ENCODE measurements at regions not wholly inside any gene's neighbourhood (a gene's known extent, or its start where the extent isn't known, plus 50 kb on each side); places are given as distances from the start of the nearest gene placed in this dataset.

DNA sequence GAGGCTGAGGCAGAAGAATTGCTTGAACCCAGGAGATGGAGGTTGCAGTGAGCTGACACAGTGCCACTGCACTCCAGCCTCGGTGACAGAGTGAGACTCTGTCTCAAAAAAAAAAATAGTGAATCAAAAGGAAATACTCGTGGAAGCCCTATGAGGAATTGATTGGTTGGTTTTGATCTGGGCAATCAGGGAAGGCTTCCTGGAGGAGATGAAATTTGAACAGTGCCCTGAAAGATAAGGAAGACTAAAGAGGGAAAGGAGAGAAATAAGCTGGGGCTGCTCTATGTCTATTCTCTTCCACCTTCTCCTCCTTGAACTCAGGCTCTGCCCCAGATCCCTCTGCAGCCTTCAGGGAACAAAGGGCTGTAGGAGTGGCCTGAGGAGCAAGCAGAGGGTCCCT is 54.1 kb downstream of the IRF2BPL start:
- Histone ChIP-seq H3K9ac (ENCODE audit: low read length) (no peak overlapping the region), H3K4me1 (ENCODE audit: control insufficient read depth, insufficient read depth, low read length) (no peaks in the 10 kb centered on the region), H3K9me3 (ENCODE audit: control insufficient read depth, low read length) (no peaks in the 10 kb centered on the region), H3K27me3 (replicated peaks; ENCODE audit: control insufficient read depth, insufficient read depth, low read length) (no peaks in the 10 kb centered on the region), H3K36me3 (ENCODE audit: control insufficient read depth, insufficient read depth, low read length, severe bottlenecking) (no peaks in the 10 kb centered on the region), H3K4me3 (ENCODE audit: low read length) (no peak overlapping the region)
- DNase-seq (ENCODE audit: low read depth), result no peak

DNA sequence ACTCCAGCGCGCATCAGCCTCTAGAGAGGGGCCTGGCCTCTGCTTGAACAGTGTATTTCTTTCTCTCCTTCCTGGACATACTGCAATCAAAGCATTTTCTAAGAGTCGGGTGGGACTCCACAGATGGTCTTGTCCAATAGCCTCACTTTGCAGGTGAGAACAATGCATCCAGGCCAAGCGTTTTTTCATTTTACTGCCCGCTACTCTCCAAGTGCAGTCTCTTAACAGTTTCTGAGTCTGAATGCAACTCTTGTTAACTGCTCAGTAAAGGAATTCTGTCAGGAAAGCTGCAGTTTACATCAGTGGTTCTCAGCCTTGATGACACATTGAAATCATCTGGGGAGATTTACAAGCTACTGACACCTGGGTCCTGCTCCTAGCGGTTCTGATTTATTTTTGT is 57.0 kb downstream of the IRF2BPL start:
- no peaks in the 10 kb centered on the region for H3K27me3 ChIP-seq (replicated peaks; ENCODE audit: control insufficient read depth, insufficient read depth, low read length)
- DNase-seq (ENCODE audit: low read depth), result no peak
- no peaks in the 10 kb centered on the region for H3K9me3 ChIP-seq (ENCODE audit: control insufficient read depth, low read length)
- H3K4me3 ChIP-seq (ENCODE audit: low read length), result no peak overlapping the region
- H3K4me1 ChIP-seq (ENCODE audit: control insufficient read depth, insufficient read depth, low read length), result no peaks in the 10 kb centered on the region
- H3K36me3 ChIP-seq (ENCODE audit: control insufficient read depth, insufficient read depth, low read length, severe bottlenecking), result no peaks in the 10 kb centered on the region
- no peak overlapping the region for H3K9ac ChIP-seq (ENCODE audit: low read length)

DNA sequence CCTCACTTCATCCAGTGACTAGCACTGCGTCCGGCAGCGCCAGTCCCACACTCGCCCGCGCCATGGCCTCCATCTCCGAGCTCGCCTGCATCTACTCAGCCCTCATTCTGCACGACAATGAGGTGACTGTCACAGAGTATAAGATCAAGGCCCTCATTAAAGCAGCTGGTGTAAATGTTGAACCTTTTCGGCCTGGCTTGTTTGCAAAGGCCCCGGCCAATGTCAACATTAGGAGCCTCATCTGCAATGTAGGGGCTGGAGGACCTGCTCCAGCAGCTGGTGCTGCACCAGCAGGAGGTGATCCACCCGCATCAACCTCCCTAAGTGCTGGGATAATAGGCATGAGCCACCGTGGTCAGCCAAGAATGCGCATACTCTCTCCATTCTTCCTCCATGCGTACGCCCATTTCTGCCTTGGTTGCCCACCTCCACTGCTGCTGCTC is 59.9 kb downstream of the IRF2BPL start:
- Histone ChIP-seq H3K9me3 (ENCODE audit: control insufficient read depth, low read length) (no peaks in the 10 kb centered on the region), H3K36me3 (ENCODE audit: control insufficient read depth, insufficient read depth, low read length, severe bottlenecking) (no peaks in the 10 kb centered on the region), H3K4me1 (ENCODE audit: control insufficient read depth, insufficient read depth, low read length) (no peaks in the 10 kb centered on the region), H3K27me3 (replicated peaks; ENCODE audit: control insufficient read depth, insufficient read depth, low read length) (no peaks in the 10 kb centered on the region), H3K9ac (ENCODE audit: low read length) (no peak overlapping the region), H3K4me3 (ENCODE audit: low read length) (no peak overlapping the region)
- DNase-seq (ENCODE audit: low read depth), result no peak

- Histone ChIP-seq H3K9me3 (ENCODE audit: control insufficient read depth, low read length) (no peaks in the 10 kb centered on the region), H3K4me1 (ENCODE audit: control insufficient read depth, insufficient read depth, low read length) (no peaks in the 10 kb centered on the region), H3K4me3 (ENCODE audit: low read length) (no peak overlapping the region), H3K27me3 (replicated peaks; ENCODE audit: control insufficient read depth, insufficient read depth, low read length) (no peaks in the 10 kb centered on the region), H3K36me3 (ENCODE audit: control insufficient read depth, insufficient read depth, low read length, severe bottlenecking) (no peaks in the 10 kb centered on the region), H3K9ac (ENCODE audit: low read length) (no peak overlapping the region)
- no peak for DNase-seq (ENCODE audit: low read depth)
Measured at GRCh38 chr14:76967788-76968187, 60.7 kb downstream of the IRF2BPL start.

- H3K4me3 ChIP-seq (ENCODE audit: low read length), result no peak overlapping the region
- no peaks in the 10 kb centered on the region for H3K27me3 ChIP-seq (replicated peaks; ENCODE audit: control insufficient read depth, insufficient read depth, low read length)
- no peaks in the 10 kb centered on the region for H3K9me3 ChIP-seq (ENCODE audit: control insufficient read depth, low read length)
- H3K36me3 ChIP-seq (ENCODE audit: control insufficient read depth, insufficient read depth, low read length, severe bottlenecking), result no peaks in the 10 kb centered on the region
- DNase-seq (ENCODE audit: low read depth), result no peak
- H3K4me1 ChIP-seq (ENCODE audit: control insufficient read depth, insufficient read depth, low read length), result peaks cover 17% of the 10 kb centered on the region
- no peak overlapping the region for H3K9ac ChIP-seq (ENCODE audit: low read length)
Measured at GRCh38 chr14:76965232-76965631, 63.3 kb downstream of the IRF2BPL start.

DNA sequence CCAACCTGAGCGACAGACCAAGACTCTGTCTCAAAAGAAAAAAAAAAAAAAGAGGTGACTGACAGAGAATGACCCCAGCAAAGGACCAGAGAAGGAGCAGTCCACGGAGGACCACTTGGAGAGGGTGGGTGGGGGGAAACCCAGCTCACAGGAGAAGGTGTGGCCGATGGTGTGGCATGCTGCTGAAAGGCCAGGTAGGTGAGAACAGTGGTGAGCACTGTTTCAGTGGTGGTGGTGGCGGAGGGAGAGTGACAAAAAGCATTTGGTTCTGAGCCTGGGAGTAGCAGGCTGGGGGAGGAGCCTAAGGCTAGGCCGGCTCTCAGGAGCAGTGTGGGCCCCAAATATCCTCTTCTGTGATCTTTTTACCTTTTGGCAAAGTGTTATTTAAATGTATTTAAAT is 63.8 kb downstream of the IRF2BPL start:
- Histone ChIP-seq H3K4me3 (ENCODE audit: low read length) (no peak overlapping the region), H3K9ac (ENCODE audit: low read length) (no peak overlapping the region), H3K27me3 (replicated peaks; ENCODE audit: control insufficient read depth, insufficient read depth, low read length) (no peaks in the 10 kb centered on the region), H3K36me3 (ENCODE audit: control insufficient read depth, insufficient read depth, low read length, severe bottlenecking) (no peaks in the 10 kb centered on the region), H3K9me3 (ENCODE audit: control insufficient read depth, low read length) (no peaks in the 10 kb centered on the region), H3K4me1 (ENCODE audit: control insufficient read depth, insufficient read depth, low read length) (peaks cover 17% of the 10 kb centered on the region)
- no peak for DNase-seq (ENCODE audit: low read depth)

DNA sequence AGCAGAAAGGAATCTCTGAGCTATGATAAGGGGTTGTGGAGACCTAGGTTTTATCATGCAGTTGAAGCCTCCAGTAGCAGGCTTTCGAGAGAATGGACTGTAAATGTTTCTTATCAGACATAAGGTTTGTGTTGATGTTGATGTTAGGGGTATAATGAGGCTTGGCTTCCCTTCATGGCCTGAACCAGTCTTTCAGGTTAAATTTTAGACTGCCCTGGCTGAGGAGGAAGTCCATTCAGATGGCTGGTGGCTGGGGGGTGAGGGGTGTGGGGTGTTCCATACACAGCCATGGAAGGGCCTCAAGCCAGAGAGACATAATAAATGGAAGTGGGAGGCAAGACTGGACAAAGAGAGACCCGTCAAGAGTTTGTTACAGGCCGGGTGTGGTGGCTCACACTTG is 65.1 kb downstream of the IRF2BPL start:
- Histone ChIP-seq H3K27me3 (replicated peaks; ENCODE audit: control insufficient read depth, insufficient read depth, low read length) (no peaks in the 10 kb centered on the region), H3K36me3 (ENCODE audit: control insufficient read depth, insufficient read depth, low read length, severe bottlenecking) (no peaks in the 10 kb centered on the region), H3K9ac (ENCODE audit: low read length) (no peak overlapping the region), H3K4me1 (ENCODE audit: control insufficient read depth, insufficient read depth, low read length) (peaks cover 24% of the 10 kb centered on the region), H3K9me3 (ENCODE audit: control insufficient read depth, low read length) (no peaks in the 10 kb centered on the region), H3K4me3 (ENCODE audit: low read length) (no peak overlapping the region)
- DNase-seq (ENCODE audit: low read depth), result no peak

DNA sequence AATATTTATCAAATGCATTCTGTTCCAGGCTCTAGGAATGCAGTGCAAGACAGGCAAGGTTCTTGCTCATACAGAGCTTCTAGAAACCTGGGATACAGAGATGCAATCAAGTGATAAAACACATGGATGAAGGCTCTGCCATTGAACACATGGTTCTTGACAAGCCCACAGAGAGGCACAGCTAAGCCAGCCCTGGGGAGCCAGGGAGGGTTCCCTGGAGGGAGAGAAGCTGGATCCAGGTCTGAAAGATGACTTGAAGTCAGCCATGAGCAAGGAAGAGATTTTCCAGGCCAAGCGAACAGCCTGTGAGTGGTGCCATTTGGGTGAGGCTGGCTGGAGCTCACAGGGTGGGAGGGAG is 66.2 kb downstream of the IRF2BPL start:
- H3K36me3 ChIP-seq (ENCODE audit: control insufficient read depth, insufficient read depth, low read length, severe bottlenecking), result no peaks in the 10 kb centered on the region
- peak overlapping the region; percentile 79 for H3K9ac ChIP-seq (ENCODE audit: low read length)
- DNase-seq (ENCODE audit: low read depth), result peak; percentile 51
- H3K4me3 ChIP-seq (ENCODE audit: low read length), result peak overlapping the region; percentile 83
- H3K27me3 ChIP-seq (replicated peaks; ENCODE audit: control insufficient read depth, insufficient read depth, low read length), result no peaks in the 10 kb centered on the region
- H3K9me3 ChIP-seq (ENCODE audit: control insufficient read depth, low read length), result no peaks in the 10 kb centered on the region
- peaks cover 24% of the 10 kb centered on the region for H3K4me1 ChIP-seq (ENCODE audit: control insufficient read depth, insufficient read depth, low read length)

GRCh38 chr14:76961631-76962302 is 66.7 kb downstream of the IRF2BPL start:
- H3K9ac ChIP-seq (ENCODE audit: low read length), result peak overlapping the region; percentile 79
- peak; percentile 86 for DNase-seq (ENCODE audit: low read depth)
- H3K9me3 ChIP-seq (ENCODE audit: control insufficient read depth, low read length), result no peaks in the 10 kb centered on the region
- no peaks in the 10 kb centered on the region for H3K36me3 ChIP-seq (ENCODE audit: control insufficient read depth, insufficient read depth, low read length, severe bottlenecking)
- H3K27me3 ChIP-seq (replicated peaks; ENCODE audit: control insufficient read depth, insufficient read depth, low read length), result no peaks in the 10 kb centered on the region
- peaks cover 26% of the 10 kb centered on the region for H3K4me1 ChIP-seq (ENCODE audit: control insufficient read depth, insufficient read depth, low read length)
- H3K4me3 ChIP-seq (ENCODE audit: low read length), result peak overlapping the region; percentile 83

- no peak overlapping the region for H3K9ac ChIP-seq (ENCODE audit: low read length)
- peaks cover 50% of the 10 kb centered on the region for H3K4me1 ChIP-seq (ENCODE audit: control insufficient read depth, insufficient read depth, low read length)
- H3K27me3 ChIP-seq (replicated peaks; ENCODE audit: control insufficient read depth, insufficient read depth, low read length), result no peaks in the 10 kb centered on the region
- H3K4me3 ChIP-seq (ENCODE audit: low read length), result no peak overlapping the region
- peak; percentile 70 for DNase-seq (ENCODE audit: low read depth)
- H3K9me3 ChIP-seq (ENCODE audit: control insufficient read depth, low read length), result no peaks in the 10 kb centered on the region
- H3K36me3 ChIP-seq (ENCODE audit: control insufficient read depth, insufficient read depth, low read length, severe bottlenecking), result no peaks in the 10 kb centered on the region
Measured at GRCh38 chr14:76958980-76959710, 69.4 kb downstream of the IRF2BPL start.

DNA sequence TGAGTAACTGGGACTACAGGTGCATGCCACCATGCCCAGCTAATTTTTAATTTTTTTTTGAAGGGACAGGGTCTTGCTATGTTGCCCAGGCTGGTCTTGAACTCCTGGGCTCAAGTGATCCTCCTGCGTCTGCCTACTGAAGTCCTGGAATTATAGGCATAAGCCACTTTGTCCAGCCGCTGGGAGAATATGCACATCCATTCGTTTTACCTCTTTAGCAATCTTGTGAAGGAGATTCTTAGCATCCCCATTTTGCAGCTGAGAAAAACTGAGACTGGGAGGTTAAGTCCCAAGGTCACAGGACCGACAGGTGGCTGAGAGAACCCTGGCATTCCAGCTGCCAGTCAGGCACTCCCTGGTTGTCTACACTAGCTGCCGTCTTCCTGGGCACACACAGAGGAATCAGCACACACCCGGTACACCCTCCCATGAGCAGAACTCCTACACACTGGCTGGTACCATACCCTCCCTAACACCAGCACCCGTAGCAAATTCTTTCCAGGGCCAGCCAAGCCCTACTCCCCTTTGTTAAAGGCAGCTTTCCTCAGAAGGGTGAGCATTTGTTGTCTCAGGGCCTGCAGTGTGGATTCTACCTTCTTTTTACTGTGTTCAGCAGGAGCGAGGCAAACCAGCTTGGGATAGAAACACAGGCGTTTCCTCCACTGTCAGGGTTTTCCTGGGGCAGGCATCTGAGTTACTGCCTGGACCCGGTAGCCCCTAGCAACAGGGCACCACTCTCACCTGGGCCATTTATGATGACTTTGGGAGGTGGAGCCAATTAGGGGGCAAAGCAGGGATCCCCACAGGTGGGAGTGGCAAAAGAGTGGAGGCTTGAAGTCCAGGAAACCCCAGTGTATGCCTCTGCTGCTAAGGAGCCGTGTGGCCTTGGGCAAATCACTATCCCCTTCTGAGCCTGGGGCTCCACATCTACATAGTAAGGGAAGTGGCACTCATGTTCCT is 70.2 kb downstream of the IRF2BPL start:
- no peak for DNase-seq (ENCODE audit: low read depth)
- no peaks in the 10 kb centered on the region for H3K36me3 ChIP-seq (ENCODE audit: control insufficient read depth, insufficient read depth, low read length, severe bottlenecking)
- H3K9me3 ChIP-seq (ENCODE audit: control insufficient read depth, low read length), result no peaks in the 10 kb centered on the region
- no peaks in the 10 kb centered on the region for H3K27me3 ChIP-seq (replicated peaks; ENCODE audit: control insufficient read depth, insufficient read depth, low read length)
- H3K9ac ChIP-seq (ENCODE audit: low read length), result no peak overlapping the region
- H3K4me1 ChIP-seq (ENCODE audit: control insufficient read depth, insufficient read depth, low read length), result peaks cover 58% of the 10 kb centered on the region
- H3K4me3 ChIP-seq (ENCODE audit: low read length), result no peak overlapping the region
